WTC11 (cell line): ENCODE measurements at regions not wholly inside any gene's neighbourhood (a gene's known extent, or its start where the extent isn't known, plus 50 kb on each side); places are given as distances from the start of the nearest gene placed in this dataset.

Experiments used
- CTCF ChIP-seq: fragments of 200-600 bp; IDR thresholded peaks from 2 replicates; pipeline ENCODE4 v1.8.0; 2022; ENCODE audit warnings: antibody characterized with exemption
- ZNF425 ChIP-seq: fragments of 250-450 bp; sonication (Bioruptor Pico); conservative IDR thresholded peaks from 2 replicates; pipeline ENCODE4 v1.9.0; 2021; ENCODE audit warnings: mild to moderate bottlenecking

GRCh38 chr12:113674996-113675395 is 203.3 kb upstream of the LHX5 start:
- TF ChIP-seq CTCF (no peak), ZNF425 (no peak)
